Astrocyte of the spinal cord (primary cell): ENCODE measurements at regions not wholly inside any gene's neighbourhood (a gene's known extent, or its start where the extent isn't known, plus 50 kb on each side); places are given as distances from the start of the nearest gene placed in this dataset.

Experiments
- DNase-seq: peaks from one replicate; pipeline ENCODE4 v3.0.0; 2011; ENCODE audit warnings: low read depth, low spot score
- H3K4me3 ChIP-seq: 2 replicates; pipeline ENCODE4 v1.5.1; 2011; ENCODE audit warnings: low read depth, mild to moderate bottlenecking, low read length, moderate library complexity
- in situ Hi-C: cut with HindIII; loops from 2 replicates; pipeline ENCODE4 v1.10.0; 2017; ENCODE audit warnings: low sequenced_read_pairs
- TF ChIP-seq, protein P1 (sequence below): IDR thresholded peaks from 2 replicates; pipeline ENCODE4 v1.5.1; 2012; ENCODE audit warnings: low read depth, mild to moderate bottlenecking, low read length, inconsistent platforms

- in situ Hi-C loops, result no loop called here
- no peak for DNase-seq
- TF ChIP-seq, protein P1, sequence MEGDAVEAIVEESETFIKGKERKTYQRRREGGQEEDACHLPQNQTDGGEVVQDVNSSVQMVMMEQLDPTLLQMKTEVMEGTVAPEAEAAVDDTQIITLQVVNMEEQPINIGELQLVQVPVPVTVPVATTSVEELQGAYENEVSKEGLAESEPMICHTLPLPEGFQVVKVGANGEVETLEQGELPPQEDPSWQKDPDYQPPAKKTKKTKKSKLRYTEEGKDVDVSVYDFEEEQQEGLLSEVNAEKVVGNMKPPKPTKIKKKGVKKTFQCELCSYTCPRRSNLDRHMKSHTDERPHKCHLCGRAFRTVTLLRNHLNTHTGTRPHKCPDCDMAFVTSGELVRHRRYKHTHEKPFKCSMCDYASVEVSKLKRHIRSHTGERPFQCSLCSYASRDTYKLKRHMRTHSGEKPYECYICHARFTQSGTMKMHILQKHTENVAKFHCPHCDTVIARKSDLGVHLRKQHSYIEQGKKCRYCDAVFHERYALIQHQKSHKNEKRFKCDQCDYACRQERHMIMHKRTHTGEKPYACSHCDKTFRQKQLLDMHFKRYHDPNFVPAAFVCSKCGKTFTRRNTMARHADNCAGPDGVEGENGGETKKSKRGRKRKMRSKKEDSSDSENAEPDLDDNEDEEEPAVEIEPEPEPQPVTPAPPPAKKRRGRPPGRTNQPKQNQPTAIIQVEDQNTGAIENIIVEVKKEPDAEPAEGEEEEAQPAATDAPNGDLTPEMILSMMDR, result no peak
- H3K4me3 ChIP-seq, result no peak overlapping the region
These were observed 443.9 kb upstream of the KLF4 start for GRCh38 chr9:107933516-107933915.

GRCh38 chr9:107933097-107933496 is 443.5 kb upstream of the KLF4 start:
- in situ Hi-C loops, result no loop called here
- H3K4me3 ChIP-seq, result no peak overlapping the region
- peak; percentile 52 for DNase-seq
- TF ChIP-seq, protein P1, result no peak

DNA sequence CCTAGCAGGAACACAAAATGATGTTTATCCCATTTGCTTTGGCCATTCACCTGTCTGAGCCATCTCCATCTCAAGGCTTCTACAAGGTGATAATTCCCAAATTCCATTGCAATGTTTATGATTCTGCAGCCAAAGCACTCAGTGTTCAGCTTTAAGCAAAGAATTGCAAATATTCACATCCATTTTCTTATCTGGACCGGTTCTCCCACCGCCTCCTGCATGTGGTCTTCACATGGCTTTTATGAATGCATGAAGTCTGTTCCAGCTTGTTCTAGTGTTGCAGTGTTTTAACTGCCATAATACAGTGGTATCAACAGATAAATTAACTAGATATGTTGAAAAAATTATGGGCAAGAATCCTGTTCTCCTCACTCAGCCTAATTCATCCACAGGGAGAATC is 443.0 kb upstream of the KLF4 start:
- no peak overlapping the region for H3K4me3 ChIP-seq
- in situ Hi-C loops, result no loop called here
- TF ChIP-seq, protein P1, result no peak
- DNase-seq, result peak; percentile 29

GRCh38 chr9:107932046-107932445 is 442.5 kb upstream of the KLF4 start:
- TF ChIP-seq, protein P1, result no peak
- DNase-seq, result peak; percentile 75
- in situ Hi-C loops, result no loop called here

DNA sequence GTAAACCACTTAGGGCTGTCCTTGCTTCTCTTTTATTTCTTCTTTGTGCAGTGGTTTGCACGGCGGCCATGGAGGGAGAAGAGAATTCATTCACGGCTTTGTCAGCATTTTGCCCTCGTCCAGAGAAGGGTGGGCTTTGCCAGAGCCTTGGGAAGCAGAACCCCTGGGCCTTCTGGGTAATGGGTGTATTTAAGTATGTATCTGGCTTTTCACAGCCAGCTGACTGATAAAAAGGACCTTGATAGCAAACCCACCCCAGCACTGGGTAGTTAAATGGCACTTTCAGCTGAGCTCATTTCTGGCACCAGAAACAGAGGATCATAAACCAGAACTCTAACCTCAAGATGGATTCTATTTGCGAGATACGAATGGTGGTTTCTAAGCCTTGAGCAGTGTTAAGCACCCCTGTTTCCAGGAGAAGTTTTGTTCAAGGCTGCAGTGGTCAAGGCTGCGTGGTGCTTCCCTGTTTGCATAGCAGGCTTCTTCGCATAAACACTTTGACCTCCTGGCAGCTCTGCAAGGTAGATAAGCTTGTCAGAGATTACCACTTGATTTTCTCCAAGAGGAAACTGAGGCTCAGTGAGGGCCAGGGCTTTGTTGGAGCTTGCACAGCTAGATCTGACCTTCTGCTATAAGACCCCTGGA is 441.6 kb upstream of the KLF4 start:
- TF ChIP-seq, protein P1, result no peak
- DNase-seq, result no peak
- H3K4me3 ChIP-seq, result no peak overlapping the region
- in situ Hi-C loops, result no loop called here

More at GRCh38 chr9:107932046-107932445, 442.5 kb upstream of the KLF4 start:
- no peak overlapping the region for H3K4me3 ChIP-seq

DNA sequence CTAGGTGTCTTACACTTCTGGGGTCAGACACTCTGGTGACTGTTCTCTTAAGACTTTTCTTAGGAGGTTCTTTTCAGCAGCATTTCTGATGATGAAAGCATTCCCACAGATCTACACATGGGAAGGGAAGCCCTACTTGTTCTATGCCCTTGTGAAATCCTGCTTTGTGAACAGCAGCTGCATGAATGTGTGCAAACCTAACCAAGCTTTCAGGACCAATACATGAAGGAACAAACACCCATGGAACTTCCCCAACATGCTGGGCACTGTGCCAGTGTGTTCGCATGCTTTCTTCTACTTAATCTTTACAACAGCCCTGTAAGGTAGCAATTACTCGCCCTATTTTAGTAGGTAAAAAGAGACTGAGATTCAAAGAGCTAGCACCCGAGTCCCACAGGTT is 439.9 kb upstream of the KLF4 start:
- TF ChIP-seq, protein P1, result no peak
- in situ Hi-C loops, result no loop called here
- DNase-seq, result peak; percentile 31
- no peak overlapping the region for H3K4me3 ChIP-seq
